ENCODE measurements at regions not wholly inside any gene's neighbourhood (a gene's known extent, or its start where the extent isn't known, plus 50 kb on each side); places are given as distances from the start of the nearest gene placed in this dataset.

DNA sequence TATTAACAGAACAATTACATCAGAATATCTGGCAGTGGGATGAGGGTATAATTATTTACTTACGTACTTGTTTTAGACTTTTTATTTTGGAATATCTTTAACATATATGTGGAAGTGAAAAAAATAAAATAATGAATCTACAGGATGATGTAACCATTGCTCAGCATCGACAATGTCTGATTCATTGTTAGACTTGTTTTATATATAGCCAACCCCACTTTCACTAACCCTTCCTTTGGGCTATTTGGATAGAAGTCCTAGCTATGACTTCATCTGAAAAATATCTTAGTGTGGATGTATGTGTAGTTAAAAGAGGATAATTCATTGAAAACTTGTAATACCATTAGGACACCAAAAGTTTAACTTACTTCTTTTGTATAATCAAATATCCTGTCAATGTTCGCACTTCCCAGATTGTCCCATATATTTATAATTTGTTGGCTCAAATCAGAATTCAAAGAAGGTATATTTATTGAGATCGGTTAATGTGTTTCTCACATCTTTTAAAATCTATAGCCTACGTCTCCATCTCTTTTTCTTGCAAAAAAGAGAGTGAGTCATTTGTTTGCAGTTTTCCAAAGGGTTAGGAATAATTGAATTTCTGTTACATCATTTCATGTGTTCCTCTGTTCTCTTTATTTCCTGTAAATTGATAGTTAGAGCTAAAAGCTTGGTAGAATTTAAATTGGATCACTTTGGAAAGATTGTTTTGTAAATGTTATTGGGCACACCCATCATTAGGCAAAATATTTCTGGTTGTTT is 506.1 kb upstream of the FAM98A start:
- H3K4me3 ChIP-seq (ENCODE audit: low read depth, low read length), result no peak overlapping the region
- peak; percentile 78 for DNase-seq (ENCODE audit: low read depth)
- TF ChIP-seq, protein P1, sequence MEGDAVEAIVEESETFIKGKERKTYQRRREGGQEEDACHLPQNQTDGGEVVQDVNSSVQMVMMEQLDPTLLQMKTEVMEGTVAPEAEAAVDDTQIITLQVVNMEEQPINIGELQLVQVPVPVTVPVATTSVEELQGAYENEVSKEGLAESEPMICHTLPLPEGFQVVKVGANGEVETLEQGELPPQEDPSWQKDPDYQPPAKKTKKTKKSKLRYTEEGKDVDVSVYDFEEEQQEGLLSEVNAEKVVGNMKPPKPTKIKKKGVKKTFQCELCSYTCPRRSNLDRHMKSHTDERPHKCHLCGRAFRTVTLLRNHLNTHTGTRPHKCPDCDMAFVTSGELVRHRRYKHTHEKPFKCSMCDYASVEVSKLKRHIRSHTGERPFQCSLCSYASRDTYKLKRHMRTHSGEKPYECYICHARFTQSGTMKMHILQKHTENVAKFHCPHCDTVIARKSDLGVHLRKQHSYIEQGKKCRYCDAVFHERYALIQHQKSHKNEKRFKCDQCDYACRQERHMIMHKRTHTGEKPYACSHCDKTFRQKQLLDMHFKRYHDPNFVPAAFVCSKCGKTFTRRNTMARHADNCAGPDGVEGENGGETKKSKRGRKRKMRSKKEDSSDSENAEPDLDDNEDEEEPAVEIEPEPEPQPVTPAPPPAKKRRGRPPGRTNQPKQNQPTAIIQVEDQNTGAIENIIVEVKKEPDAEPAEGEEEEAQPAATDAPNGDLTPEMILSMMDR (conservative IDR thresholded peaks at IDR 0.05; ENCODE audit: low read depth, low read length), result no peak

DNA sequence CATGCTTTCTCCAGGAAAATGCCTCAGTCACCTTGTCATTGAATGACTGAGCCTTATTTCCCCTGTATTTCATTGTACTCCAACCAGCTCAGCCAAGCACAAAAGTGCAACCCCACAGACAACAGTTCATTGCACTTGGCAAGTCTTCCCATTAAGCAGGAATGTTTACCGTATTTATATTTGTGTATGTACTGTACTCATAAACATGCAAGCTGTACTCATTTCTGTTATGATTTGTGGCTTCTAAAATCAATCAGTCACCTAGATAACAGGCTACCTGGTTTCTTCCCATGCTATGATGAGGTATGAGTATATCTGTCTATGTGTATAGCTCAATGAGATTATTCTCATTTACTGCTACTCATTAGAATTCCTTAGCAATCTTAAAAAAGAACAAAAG is 505.5 kb upstream of the FAM98A start:
- H3K4me3 ChIP-seq (ENCODE audit: low read depth, low read length), result no peak overlapping the region
- TF ChIP-seq, protein P1 (conservative IDR thresholded peaks at IDR 0.05; ENCODE audit: low read depth, low read length), result no peak
- peak; percentile 80 for DNase-seq (ENCODE audit: low read depth)

DNA sequence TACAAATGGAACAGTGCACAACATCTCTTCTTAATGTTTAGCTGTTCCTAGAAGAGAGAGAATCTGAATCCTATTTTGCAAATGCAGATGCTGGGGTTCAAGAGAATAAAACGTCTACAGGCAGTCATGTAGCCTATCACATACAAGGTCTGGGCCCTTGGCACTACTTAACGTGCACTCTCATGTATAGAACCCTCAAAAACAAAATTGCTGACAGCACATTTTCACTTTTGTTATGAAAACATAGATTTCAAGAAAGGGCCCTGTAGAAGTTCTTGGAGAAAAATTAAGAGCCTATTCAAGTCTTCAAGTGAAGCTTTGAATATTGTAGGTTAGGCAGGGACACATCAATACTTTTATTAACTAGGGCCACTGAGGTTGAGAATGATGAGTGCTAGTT is 504.3 kb upstream of the FAM98A start:
- no peak for DNase-seq (ENCODE audit: low read depth)
- H3K4me3 ChIP-seq (ENCODE audit: low read depth, low read length), result no peak overlapping the region
- TF ChIP-seq, protein P1 (conservative IDR thresholded peaks at IDR 0.05; ENCODE audit: low read depth, low read length), result no peak

DNA sequence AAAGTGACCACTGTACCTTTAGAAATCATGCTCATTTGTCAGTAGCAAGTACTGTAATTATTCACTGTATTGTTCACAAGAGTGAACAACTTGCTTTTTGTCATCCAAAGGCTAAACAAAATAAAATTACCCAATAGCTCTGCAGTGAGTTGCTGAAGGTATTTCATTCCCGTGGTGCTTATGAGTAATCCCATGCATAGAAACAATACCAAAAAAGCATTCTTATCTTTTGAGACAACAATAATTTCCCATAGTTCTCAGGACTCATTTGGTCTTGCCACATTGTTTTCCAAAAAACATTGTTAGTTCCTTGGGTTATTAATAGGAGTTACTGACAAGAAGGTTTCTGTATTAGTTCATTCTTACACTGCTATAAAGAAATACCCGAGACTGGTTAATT is 503.2 kb upstream of the FAM98A start:
- peak; percentile 57 for DNase-seq (ENCODE audit: low read depth)
- TF ChIP-seq, protein P1 (conservative IDR thresholded peaks at IDR 0.05; ENCODE audit: low read depth, low read length), result no peak
- no peak overlapping the region for H3K4me3 ChIP-seq (ENCODE audit: low read depth, low read length)

DNA sequence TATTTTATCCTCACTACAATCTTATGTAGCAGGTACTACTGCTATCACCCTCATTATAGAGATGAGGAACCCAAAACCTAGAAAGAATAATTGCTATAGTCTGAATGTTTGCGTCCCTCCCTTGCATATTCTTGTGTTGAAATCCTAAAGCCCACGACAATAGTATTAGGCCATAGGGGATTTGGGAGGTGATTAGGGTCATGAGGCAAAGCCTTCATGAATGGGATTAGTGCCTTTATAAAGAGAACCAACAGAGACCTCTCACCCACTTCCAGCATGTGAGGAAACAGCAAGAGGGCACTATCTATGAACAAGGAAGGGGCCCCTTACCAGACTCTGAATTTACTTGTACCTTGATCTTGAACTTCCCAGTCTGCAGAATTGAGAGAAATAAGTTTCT is 500.3 kb upstream of the FAM98A start:
- TF ChIP-seq, protein P1 (conservative IDR thresholded peaks at IDR 0.05; ENCODE audit: low read depth, low read length), result no peak

DNA sequence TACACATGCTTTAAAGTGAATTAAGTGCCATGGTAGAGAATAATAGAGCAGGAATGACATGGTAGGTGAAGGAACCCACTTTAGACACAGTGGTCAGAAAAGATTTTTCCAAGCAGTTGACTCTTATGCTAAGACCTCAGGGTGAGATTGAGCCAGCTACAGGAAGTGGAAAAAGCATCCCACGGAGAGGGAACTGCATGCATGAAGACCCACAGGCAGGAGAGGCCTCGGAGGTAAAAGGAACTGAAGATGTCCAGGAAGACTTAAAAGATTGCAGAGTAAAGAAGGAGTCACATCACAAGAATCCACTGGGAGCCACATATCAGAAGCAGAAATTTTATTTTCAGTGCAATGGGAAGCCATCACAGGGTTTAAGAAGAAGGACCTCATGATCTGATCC is 499.2 kb upstream of the FAM98A start:
- no peak for DNase-seq (ENCODE audit: low read depth)
- no peak overlapping the region for H3K4me3 ChIP-seq (ENCODE audit: low read depth, low read length)
- TF ChIP-seq, protein P1 (conservative IDR thresholded peaks at IDR 0.05; ENCODE audit: low read depth, low read length), result no peak

More for the DNA sequence above, 500.3 kb upstream of the FAM98A start:
- no peak for DNase-seq (ENCODE audit: low read depth)
- no peak overlapping the region for H3K4me3 ChIP-seq (ENCODE audit: low read depth, low read length)
